Mucosa of descending colon (tissue), 3 donors: ENCODE measurements at regions not wholly inside any gene's neighbourhood (a gene's known extent, or its start where the extent isn't known, plus 50 kb on each side); places are given as distances from the start of the nearest gene placed in this dataset.

Source experiments
- ATAC-seq: fragments of 200-7000 bp; cut with Tn5 transposase; one replicate; pipeline ENCODE4 v1.9.1; 2020; ENCODE audit warnings: mild to moderate bottlenecking, moderate library complexity
- DNase-seq, 3 donors: peaks; one replicate each; pipeline ENCODE4 v3.0.0-alpha.2; 2020
- H3K36me3 ChIP-seq: fragments of 200-600 bp; one replicate; pipeline ENCODE4 v1.8.0; 2021; ENCODE audit warnings: low read depth, mild to moderate bottlenecking
- H3K4me1 ChIP-seq: fragments of 200-600 bp; one replicate; pipeline ENCODE4 v1.8.0; 2021; ENCODE audit warnings: low read depth, mild to moderate bottlenecking
- H3K4me3 ChIP-seq: fragments of 200-600 bp; one replicate; pipeline ENCODE4 v1.8.0; 2021; ENCODE audit warnings: mild to moderate bottlenecking
- H3K9me3 ChIP-seq: fragments of 200-600 bp; one replicate; pipeline ENCODE4 v1.8.0; 2021; ENCODE audit warnings: mild to moderate bottlenecking
- intact Hi-C, 2 donors: fragments of 100-400 bp; cut with DNase I in 1 of 2; cut with micrococcal nuclease in 1 of 2; formaldehyde crosslinking; loops; one replicate each; pipeline versions ENCODE4 v1.11.0 to v1.11.1; 2022; cut with DNase I, micrococcal nuclease
- TF ChIP-seq, protein P1 (sequence below): fragments of 200-600 bp; IDR thresholded peaks from one replicate; pipeline ENCODE4 v1.8.0; 2022; ENCODE audit warnings: antibody characterized with exemption, mild to moderate bottlenecking
- donor health status: DM: no; HTN: no; CAD: no; lungs with moderate emphysema.
- donor health status: DM: no; HTN: no; CAD: no.
- donor health status: DM: no; HTN: yes; CAD: no.

DNA sequence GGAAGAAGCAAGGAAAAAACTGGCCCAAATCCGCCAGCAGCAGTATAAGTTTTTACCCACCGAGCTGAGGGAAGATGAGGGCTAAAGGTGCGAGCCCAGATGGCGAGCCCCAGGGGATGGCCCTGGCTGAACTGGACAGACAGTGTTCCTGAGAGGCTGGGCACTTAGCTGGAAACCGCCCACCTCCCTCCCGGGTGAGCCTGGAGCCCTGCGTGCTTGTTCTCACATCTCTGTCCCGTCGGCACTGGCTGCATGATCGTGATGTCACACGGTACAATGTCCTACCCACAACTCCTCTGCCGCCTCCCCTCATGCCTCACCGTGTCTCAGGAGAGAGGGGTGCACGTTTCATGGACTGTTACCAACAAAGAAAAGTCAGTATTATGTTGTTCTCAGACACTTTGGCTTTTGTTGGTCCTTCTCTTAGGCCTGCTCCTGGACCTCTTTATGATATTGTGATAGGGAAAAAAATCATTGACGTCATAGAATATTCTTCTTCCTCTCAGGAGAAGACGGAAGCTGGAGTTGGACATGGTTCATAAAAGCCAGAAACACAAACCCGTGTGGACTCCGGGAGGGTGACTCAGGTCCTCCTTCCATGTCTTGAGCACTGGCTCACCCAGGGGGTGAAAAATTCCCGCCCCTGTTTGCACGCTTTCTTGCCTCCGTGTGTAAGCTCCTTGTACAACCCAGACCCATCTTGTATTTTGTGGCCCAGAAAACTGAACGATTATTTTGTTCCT lies 201.8 kb upstream of the TPM1 start:
- ATAC-seq (no peak), DNase-seq (no peak)
- TF ChIP-seq, protein P1, sequence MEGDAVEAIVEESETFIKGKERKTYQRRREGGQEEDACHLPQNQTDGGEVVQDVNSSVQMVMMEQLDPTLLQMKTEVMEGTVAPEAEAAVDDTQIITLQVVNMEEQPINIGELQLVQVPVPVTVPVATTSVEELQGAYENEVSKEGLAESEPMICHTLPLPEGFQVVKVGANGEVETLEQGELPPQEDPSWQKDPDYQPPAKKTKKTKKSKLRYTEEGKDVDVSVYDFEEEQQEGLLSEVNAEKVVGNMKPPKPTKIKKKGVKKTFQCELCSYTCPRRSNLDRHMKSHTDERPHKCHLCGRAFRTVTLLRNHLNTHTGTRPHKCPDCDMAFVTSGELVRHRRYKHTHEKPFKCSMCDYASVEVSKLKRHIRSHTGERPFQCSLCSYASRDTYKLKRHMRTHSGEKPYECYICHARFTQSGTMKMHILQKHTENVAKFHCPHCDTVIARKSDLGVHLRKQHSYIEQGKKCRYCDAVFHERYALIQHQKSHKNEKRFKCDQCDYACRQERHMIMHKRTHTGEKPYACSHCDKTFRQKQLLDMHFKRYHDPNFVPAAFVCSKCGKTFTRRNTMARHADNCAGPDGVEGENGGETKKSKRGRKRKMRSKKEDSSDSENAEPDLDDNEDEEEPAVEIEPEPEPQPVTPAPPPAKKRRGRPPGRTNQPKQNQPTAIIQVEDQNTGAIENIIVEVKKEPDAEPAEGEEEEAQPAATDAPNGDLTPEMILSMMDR: no peak
- intact Hi-C loops: loop anchor here in 1 of 2 donors (10.0 kb wide), 1 partner anchor 204 kb away; the partner anchor contains the start of gene TPM1
- Histone ChIP-seq H3K4me1 (peaks cover 4% of the 10 kb centered on the region), H3K36me3 (peaks cover 3% of the 10 kb centered on the region), H3K4me3 (no peak overlapping the region), H3K9me3 (no peaks in the 10 kb centered on the region)

DNA sequence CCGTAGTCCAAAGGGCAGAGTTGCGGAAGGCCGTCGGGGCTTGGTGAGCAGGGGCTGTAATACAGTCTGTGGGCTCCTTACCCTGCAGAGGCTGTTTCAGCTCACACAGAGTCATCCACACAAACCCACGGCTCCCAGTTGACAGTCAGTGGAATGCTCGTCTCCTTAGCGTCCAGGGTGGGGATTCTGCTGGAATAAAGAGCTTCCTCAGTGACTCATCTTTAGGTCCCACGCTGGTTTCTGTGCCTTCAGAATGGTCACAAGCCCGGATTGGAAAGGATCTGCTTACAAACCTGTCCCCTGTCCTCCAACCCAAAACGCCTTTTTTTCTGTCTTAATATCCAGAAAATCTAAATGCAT lies 201.3 kb upstream of the TPM1 start:
- TF ChIP-seq, protein P1: no peak
- Histone ChIP-seq H3K36me3 (peaks cover 3% of the 10 kb centered on the region), H3K4me1 (peaks cover 4% of the 10 kb centered on the region), H3K4me3 (no peak overlapping the region), H3K9me3 (no peaks in the 10 kb centered on the region)
- intact Hi-C loops: loop anchor here in 1 of 2 donors (10.0 kb wide), 1 partner anchor 204 kb away; the partner anchor contains the start of gene TPM1
- DNase-seq (no peak), ATAC-seq (no peak)

DNA sequence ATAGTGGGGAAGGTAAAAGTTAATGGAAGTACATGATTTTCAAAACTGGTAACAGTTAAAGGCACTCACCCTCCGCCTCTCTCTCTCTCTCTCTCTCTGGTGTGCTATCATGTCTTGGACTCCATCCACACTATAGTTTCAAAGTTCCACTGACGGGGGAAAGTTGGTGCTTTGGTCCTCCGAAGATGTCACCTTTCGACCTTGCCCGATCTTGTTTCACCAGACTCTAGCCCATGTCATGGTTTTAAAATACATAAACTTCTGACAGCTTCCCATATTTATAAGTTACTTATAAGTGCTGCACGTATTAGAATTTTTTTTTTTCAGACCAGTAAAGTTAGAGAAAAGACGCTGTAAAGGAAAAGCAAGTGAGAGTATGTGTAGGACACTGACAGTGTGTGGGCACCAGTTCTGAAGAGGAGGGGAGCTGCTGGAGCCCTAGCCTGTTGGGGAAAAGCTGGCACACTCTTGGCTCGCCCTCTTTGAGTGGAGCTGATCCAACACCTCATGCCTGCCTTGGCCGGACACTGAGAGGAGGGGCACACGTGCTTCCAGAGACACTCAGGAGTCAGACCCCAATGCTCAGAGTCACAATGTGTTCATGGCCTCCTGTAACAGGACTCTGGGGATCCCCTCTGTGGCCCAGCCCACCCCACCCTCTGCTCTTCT lies 200.5 kb upstream of the TPM1 start:
- DNase-seq (no peak), ATAC-seq (no peak)
- Histone ChIP-seq H3K4me3 (no peak overlapping the region), H3K36me3 (peaks cover 3% of the 10 kb centered on the region), H3K9me3 (no peaks in the 10 kb centered on the region), H3K4me1 (peaks cover 4% of the 10 kb centered on the region)
- intact Hi-C loops: loop anchor here in 1 of 2 donors (10.0 kb wide), 1 partner anchor 203 kb away; the partner anchor contains the start of gene TPM1
- TF ChIP-seq, protein P1: no peak

DNA sequence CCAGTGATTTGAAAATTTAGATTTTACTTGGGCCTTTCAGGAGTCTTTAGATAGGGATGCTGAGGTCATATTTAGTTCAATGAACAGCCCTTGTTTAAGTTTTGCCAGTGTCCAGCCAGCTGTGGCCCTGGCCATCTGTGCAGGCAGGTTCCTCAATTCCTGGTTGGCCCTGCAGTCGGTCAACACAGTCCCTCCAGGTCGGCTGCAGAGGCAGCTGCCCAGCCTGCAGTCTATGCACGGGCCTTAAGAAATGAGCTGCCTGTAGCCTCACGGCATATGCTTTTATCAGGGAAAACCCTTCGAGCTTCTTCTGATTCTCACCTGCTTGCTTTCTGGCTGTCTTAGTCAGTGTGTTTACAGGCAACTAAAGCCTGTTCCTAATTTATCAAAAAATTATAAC lies 199.2 kb upstream of the TPM1 start:
- no peaks in the 10 kb centered on the region for H3K9me3 ChIP-seq
- ATAC-seq (no peak), DNase-seq (no peak)
- intact Hi-C loops: loop anchor here in 1 of 2 donors (10.0 kb wide), 1 partner anchor 201 kb away; the partner anchor contains the start of gene TPM1
- peaks cover 5% of the 10 kb centered on the region for H3K4me1 ChIP-seq
- TF ChIP-seq, protein P1: no peak
- no peak overlapping the region for H3K4me3 ChIP-seq
- H3K36me3 ChIP-seq: peaks cover 3% of the 10 kb centered on the region

DNA sequence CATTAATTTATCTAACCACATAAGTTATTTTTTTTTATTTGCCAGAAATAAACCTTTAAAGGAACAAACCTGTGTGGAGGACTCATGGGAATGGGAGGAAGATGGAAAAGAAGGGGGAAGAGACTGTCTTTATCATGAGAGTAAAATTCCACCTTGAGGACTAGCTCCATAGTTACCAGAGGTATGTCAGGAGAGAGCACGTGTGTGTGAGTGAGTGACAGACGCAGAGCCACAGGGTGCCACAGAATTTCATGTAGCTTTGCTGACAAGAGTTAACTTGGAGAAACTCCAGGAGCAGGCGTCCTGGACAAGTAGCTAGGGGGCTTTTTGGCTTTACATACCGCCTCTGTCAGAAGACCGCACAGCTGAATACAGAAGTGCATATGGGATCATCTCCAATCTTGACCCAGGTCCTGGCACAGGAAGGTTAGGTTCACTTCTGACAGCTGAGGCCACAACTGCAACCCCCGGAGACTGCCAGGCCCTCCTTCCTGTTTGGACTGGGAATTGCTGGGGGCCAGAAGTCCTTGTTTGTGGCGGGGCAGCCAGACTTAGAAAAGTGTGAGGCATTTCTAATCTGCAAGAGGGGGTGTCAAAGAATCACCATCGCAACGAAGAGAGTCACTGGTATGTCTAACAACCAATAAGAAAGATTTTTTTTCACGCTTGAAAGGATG lies 197.8 kb upstream of the TPM1 start:
- DNase-seq (no peak), ATAC-seq (no peak)
- Histone ChIP-seq H3K36me3 (no peaks in the 10 kb centered on the region), H3K4me3 (no peak overlapping the region), H3K9me3 (no peaks in the 10 kb centered on the region), H3K4me1 (peaks cover 10% of the 10 kb centered on the region)
- intact Hi-C loops: loop anchor here in 1 of 2 donors (10.0 kb wide), 1 partner anchor 200 kb away; the partner anchor contains the start of gene TPM1
- TF ChIP-seq, protein P1: no peak
